ENCODE measurements at regions not wholly inside any gene's neighbourhood (a gene's known extent, or its start where the extent isn't known, plus 50 kb on each side); places are given as distances from the start of the nearest gene placed in this dataset.

- Histone ChIP-seq H3K27ac (ENCODE audit: low read depth, low read length, severe bottlenecking) (no peak overlapping the region), H3K4me3 (ENCODE audit: extremely low read depth, insufficient read depth, low read length, poor library complexity, severe bottlenecking) (no peak overlapping the region), H3K36me3 (ENCODE audit: control insufficient read depth, insufficient read depth, low read length) (no peaks in the 10 kb centered on the region), H3K9me3 (ENCODE audit: control insufficient read depth, low read length) (no peaks in the 10 kb centered on the region), H3K4me1 (ENCODE audit: control insufficient read depth, insufficient read depth, low read length, poor library complexity, severe bottlenecking) (peaks cover 12% of the 10 kb centered on the region)
- WGBS, 2 experiments (ENCODE audit: insufficient coverage in 2 of 2) = 92 to 95% methylated on average over 3 to 4 of the region's 4 CpGs
Measured at GRCh38 chr1:98386675-98387440, 274.7 kb upstream of the SNX7 start.

- H3K4me1 ChIP-seq (ENCODE audit: control insufficient read depth, insufficient read depth, low read length, poor library complexity, severe bottlenecking) = peaks cover 12% of the 10 kb centered on the region
- H3K36me3 ChIP-seq (ENCODE audit: control insufficient read depth, insufficient read depth, low read length) = no peaks in the 10 kb centered on the region
- H3K27ac ChIP-seq (ENCODE audit: low read depth, low read length, severe bottlenecking) = no peak overlapping the region
- no peaks in the 10 kb centered on the region for H3K9me3 ChIP-seq (ENCODE audit: control insufficient read depth, low read length)
- 80 to 100% methylated on average over 1 of the region's 1 CpG for WGBS, 2 experiments (ENCODE audit: insufficient coverage in 2 of 2)
- no peak overlapping the region for H3K4me3 ChIP-seq (ENCODE audit: extremely low read depth, insufficient read depth, low read length, poor library complexity, severe bottlenecking)
Measured at GRCh38 chr1:98385652-98386051, 275.9 kb upstream of the SNX7 start.

GRCh38 chr1:98384461-98385141 is 276.9 kb upstream of the SNX7 start:
- peaks cover 12% of the 10 kb centered on the region for H3K4me1 ChIP-seq (ENCODE audit: control insufficient read depth, insufficient read depth, low read length, poor library complexity, severe bottlenecking)
- WGBS, 2 experiments (ENCODE audit: insufficient coverage in 2 of 2) = 73 to 94% methylated on average over 4 of the region's 6 CpGs

GRCh38 chr1:98382986-98383740 is 278.4 kb upstream of the SNX7 start:
- Histone ChIP-seq H3K4me3 (ENCODE audit: extremely low read depth, insufficient read depth, low read length, poor library complexity, severe bottlenecking) (no peak overlapping the region), H3K9me3 (ENCODE audit: control insufficient read depth, low read length) (no peaks in the 10 kb centered on the region), H3K27ac (ENCODE audit: low read depth, low read length, severe bottlenecking) (no peak overlapping the region), H3K36me3 (ENCODE audit: control insufficient read depth, insufficient read depth, low read length) (no peaks in the 10 kb centered on the region), H3K4me1 (ENCODE audit: control insufficient read depth, insufficient read depth, low read length, poor library complexity, severe bottlenecking) (peaks cover 8% of the 10 kb centered on the region)
- WGBS, 2 experiments (ENCODE audit: insufficient coverage in 2 of 2) = 87 to 93% methylated on average over 3 to 4 of the region's 5 CpGs

More at GRCh38 chr1:98384461-98385141, 276.9 kb upstream of the SNX7 start:
- no peak overlapping the region for H3K4me3 ChIP-seq (ENCODE audit: extremely low read depth, insufficient read depth, low read length, poor library complexity, severe bottlenecking)
- H3K9me3 ChIP-seq (ENCODE audit: control insufficient read depth, low read length) = no peaks in the 10 kb centered on the region
- H3K27ac ChIP-seq (ENCODE audit: low read depth, low read length, severe bottlenecking) = no peak overlapping the region
- H3K36me3 ChIP-seq (ENCODE audit: control insufficient read depth, insufficient read depth, low read length) = no peaks in the 10 kb centered on the region

GRCh38 chr1:98382586-98382985 is 278.9 kb upstream of the SNX7 start:
- WGBS, 2 experiments (ENCODE audit: insufficient coverage in 2 of 2) = 77 to 100% methylated on average over 2 of the region's 2 CpGs
- peaks cover 2% of the 10 kb centered on the region for H3K4me1 ChIP-seq (ENCODE audit: control insufficient read depth, insufficient read depth, low read length, poor library complexity, severe bottlenecking)
- no peaks in the 10 kb centered on the region for H3K9me3 ChIP-seq (ENCODE audit: control insufficient read depth, low read length)
- no peak overlapping the region for H3K27ac ChIP-seq (ENCODE audit: low read depth, low read length, severe bottlenecking)
- no peaks in the 10 kb centered on the region for H3K36me3 ChIP-seq (ENCODE audit: control insufficient read depth, insufficient read depth, low read length)
- H3K4me3 ChIP-seq (ENCODE audit: extremely low read depth, insufficient read depth, low read length, poor library complexity, severe bottlenecking) = no peak overlapping the region

GRCh38 chr1:98374098-98374497 is 287.4 kb upstream of the SNX7 start:
- H3K4me3 ChIP-seq (ENCODE audit: extremely low read depth, insufficient read depth, low read length, poor library complexity, severe bottlenecking) = no peak overlapping the region
- H3K9me3 ChIP-seq (ENCODE audit: control insufficient read depth, low read length) = no peaks in the 10 kb centered on the region
- H3K27ac ChIP-seq (ENCODE audit: low read depth, low read length, severe bottlenecking) = no peak overlapping the region
- no peaks in the 10 kb centered on the region for H3K36me3 ChIP-seq (ENCODE audit: control insufficient read depth, insufficient read depth, low read length)
- WGBS, 2 experiments (ENCODE audit: insufficient coverage in 2 of 2) = no CpG with 5 or more reads among the region's 2 CpGs
- peaks cover 8% of the 10 kb centered on the region for H3K4me1 ChIP-seq (ENCODE audit: control insufficient read depth, insufficient read depth, low read length, poor library complexity, severe bottlenecking)

- WGBS, 2 experiments (ENCODE audit: insufficient coverage in 2 of 2) = no CpG with 5 or more reads among the region's 2 CpGs
- no peak overlapping the region for H3K27ac ChIP-seq (ENCODE audit: low read depth, low read length, severe bottlenecking)
- H3K9me3 ChIP-seq (ENCODE audit: control insufficient read depth, low read length) = no peaks in the 10 kb centered on the region
Measured at GRCh38 chr1:98373056-98373455, 288.5 kb upstream of the SNX7 start.

GRCh38 chr1:98371764-98372163 is 289.8 kb upstream of the SNX7 start:
- H3K27ac ChIP-seq (ENCODE audit: low read depth, low read length, severe bottlenecking) = no peak overlapping the region
- H3K4me1 ChIP-seq (ENCODE audit: control insufficient read depth, insufficient read depth, low read length, poor library complexity, severe bottlenecking) = peaks cover 8% of the 10 kb centered on the region
- no peaks in the 10 kb centered on the region for H3K36me3 ChIP-seq (ENCODE audit: control insufficient read depth, insufficient read depth, low read length)
- no peak overlapping the region for H3K4me3 ChIP-seq (ENCODE audit: extremely low read depth, insufficient read depth, low read length, poor library complexity, severe bottlenecking)
- H3K9me3 ChIP-seq (ENCODE audit: control insufficient read depth, low read length) = no peaks in the 10 kb centered on the region

More at GRCh38 chr1:98373056-98373455, 288.5 kb upstream of the SNX7 start:
- Histone ChIP-seq H3K36me3 (ENCODE audit: control insufficient read depth, insufficient read depth, low read length) (no peaks in the 10 kb centered on the region), H3K4me1 (ENCODE audit: control insufficient read depth, insufficient read depth, low read length, poor library complexity, severe bottlenecking) (peaks cover 8% of the 10 kb centered on the region), H3K4me3 (ENCODE audit: extremely low read depth, insufficient read depth, low read length, poor library complexity, severe bottlenecking) (no peak overlapping the region)

GRCh38 chr1:98369463-98369862 is 292.1 kb upstream of the SNX7 start:
- peaks cover 8% of the 10 kb centered on the region for H3K4me1 ChIP-seq (ENCODE audit: control insufficient read depth, insufficient read depth, low read length, poor library complexity, severe bottlenecking)
- no peaks in the 10 kb centered on the region for H3K36me3 ChIP-seq (ENCODE audit: control insufficient read depth, insufficient read depth, low read length)
- H3K27ac ChIP-seq (ENCODE audit: low read depth, low read length, severe bottlenecking) = no peak overlapping the region
- H3K4me3 ChIP-seq (ENCODE audit: extremely low read depth, insufficient read depth, low read length, poor library complexity, severe bottlenecking) = no peak overlapping the region
- no peaks in the 10 kb centered on the region for H3K9me3 ChIP-seq (ENCODE audit: control insufficient read depth, low read length)
- WGBS, 2 experiments (ENCODE audit: insufficient coverage in 2 of 2) = 88 to 100% methylated on average over 1 of the region's 1 CpG

GRCh38 chr1:98368995-98369394 is 292.5 kb upstream of the SNX7 start:
- 93% methylated on average over 3 of the region's 3 CpGs; no CpG with 5 or more reads in 1 of the 2 experiments for WGBS, 2 experiments (ENCODE audit: insufficient coverage in 2 of 2)
- H3K9me3 ChIP-seq (ENCODE audit: control insufficient read depth, low read length) = no peaks in the 10 kb centered on the region
- no peaks in the 10 kb centered on the region for H3K36me3 ChIP-seq (ENCODE audit: control insufficient read depth, insufficient read depth, low read length)
- H3K4me3 ChIP-seq (ENCODE audit: extremely low read depth, insufficient read depth, low read length, poor library complexity, severe bottlenecking) = no peak overlapping the region
- H3K4me1 ChIP-seq (ENCODE audit: control insufficient read depth, insufficient read depth, low read length, poor library complexity, severe bottlenecking) = peaks cover 8% of the 10 kb centered on the region
- H3K27ac ChIP-seq (ENCODE audit: low read depth, low read length, severe bottlenecking) = no peak overlapping the region
